HG03520 (cell line): ENCODE measurements at regions not wholly inside any gene's neighbourhood (a gene's known extent, or its start where the extent isn't known, plus 50 kb on each side); places are given as distances from the start of the nearest gene placed in this dataset.

ENCODE experiments used
- ATAC-seq: cut with Tn5 transposase; IDR thresholded peaks from one replicate; pipeline ENCODE4 v1.9.1; 2021; ENCODE audit warnings: mild to moderate bottlenecking, moderate library complexity; ENCODE audit not compliant: unreplicated experiment

DNA sequence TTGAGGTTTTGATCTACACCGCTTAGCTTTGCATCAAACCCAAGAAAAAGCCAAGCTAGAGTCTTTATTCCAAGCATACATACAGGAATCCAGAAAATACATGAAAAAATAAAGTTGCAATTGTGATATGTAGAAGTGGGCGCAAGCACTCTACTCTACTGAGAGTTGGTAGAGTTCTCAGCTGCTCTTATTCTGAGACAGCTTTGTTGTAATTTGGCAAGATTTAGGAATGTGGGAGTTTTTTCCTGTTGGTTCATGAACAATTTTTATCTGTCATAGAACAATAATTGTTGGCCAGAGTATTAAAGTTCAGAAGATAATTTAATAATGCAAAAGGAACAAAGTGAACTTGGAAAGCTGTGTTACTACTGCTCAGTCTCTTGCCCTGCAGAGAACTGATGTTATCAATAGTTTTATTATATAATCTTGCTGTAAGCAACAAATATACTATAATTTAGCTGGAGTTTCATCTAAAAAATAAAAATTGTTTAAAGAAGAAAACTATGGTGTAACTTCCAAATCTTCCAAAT is 302.0 kb upstream of the RND3 start:
- ATAC-seq = no peak

DNA sequence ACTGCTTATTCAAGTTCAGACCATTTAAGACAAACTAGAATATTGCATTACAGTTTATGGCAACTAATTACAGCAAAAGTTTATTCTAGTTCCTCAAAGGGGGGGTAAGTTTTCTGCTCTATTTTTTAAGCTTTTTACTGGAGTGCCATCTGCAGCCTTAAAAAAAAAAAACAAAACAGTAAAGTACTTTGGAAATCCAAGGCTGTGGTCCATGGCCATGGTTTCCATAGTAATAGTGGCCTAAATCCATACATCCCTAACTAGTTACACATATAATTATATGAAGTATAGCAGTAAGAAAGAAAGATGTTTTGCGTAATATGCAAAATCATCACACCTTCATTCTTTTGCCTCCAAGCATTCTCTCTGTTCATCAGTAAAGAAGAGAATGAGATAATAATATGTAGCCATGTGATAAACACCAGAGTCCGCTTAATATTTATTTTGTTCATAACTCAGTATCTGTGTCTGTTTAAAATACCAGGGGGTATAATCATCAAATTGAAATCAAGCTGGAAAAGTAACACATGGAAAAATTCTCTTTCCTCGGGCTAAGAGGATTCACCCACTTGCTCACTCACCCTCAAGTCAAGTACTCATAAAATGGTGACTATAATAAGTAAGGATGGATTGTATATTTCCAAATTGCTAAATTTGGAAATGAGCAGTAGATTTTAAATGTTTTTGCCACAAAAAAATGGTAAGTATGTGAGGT is 301.1 kb upstream of the RND3 start:
- no peak for ATAC-seq

DNA sequence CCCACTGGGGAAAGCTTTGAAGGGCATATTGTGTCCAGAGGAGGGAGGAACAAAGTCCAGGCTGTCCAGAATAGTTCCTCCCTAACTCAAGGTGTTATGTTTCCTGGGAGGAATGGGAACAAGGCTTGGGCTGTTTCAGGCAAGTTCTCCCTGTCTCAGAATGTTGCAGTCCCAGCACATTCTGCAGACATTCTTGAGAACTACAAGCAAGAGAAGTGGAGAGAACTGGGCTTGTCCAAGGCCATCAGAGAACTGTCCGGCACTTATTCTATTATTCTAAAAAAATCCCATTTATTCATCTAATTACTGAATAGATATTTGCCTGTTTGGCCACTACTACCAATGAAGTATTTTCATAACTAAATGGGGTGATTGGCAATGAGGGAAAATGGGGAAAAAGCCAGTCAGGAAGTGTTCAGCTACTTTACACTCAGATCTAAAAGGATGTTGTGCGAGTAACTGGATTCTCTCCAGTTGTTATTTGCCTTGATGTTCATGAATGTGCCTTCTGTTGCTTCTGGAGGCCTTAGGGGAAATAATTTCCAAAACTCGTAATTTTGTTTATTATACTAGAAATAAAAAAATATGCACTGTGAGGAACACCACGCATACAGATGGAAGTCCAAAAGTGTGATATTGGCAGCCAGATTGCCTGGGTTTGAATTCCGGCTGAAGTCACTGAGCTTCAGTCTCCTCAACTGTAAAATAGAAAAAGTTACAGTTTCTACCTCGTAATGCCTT is 300.1 kb upstream of the RND3 start:
- no peak for ATAC-seq

- no peak for ATAC-seq
Measured at GRCh38 chr2:150784389-150784788, 296.9 kb upstream of the RND3 start.

DNA sequence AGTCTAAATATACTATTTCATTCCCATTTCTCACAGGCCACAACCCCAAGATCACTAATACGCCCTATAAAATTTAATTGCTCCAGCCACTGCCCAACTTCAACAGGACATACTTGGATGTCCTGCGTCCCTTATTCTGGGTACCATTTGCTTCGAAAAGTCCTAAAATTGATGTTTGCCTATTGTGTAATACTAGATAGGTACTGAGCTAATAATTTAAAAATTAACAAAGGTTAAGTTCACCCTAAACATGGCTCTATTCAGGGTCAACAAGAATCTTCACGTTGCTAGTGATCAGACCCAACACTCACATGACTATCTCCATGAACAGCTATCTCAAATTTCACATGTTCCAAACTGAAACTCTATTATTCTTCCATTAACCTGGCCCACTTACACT is 296.4 kb upstream of the RND3 start:
- no peak for ATAC-seq

GRCh38 chr2:150783015-150783414 is 295.5 kb upstream of the RND3 start:
- no peak for ATAC-seq

GRCh38 chr2:150782613-150783012 is 295.1 kb upstream of the RND3 start:
- no peak for ATAC-seq

- no peak for ATAC-seq
Measured at GRCh38 chr2:150781142-150781541, 293.7 kb upstream of the RND3 start.

DNA sequence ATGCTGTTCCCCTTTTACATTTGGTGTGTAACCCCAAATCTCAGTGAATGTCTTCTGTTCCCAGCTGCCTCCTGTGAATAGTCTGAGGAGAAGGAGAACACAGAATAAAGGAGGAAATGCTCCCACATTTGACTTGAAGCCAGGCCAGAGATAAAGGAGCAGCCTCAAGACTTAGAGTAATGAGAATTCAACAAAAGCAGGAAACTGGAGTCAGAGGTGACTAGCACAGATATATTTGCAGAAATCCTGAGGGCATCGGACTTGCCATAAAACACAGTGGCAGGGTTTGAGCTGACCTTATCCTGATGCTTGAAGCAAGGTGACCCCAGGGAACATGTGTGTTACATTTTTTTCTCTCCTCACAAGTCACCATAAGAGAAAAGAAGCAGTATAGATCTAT is 291.4 kb upstream of the RND3 start:
- ATAC-seq = no peak

DNA sequence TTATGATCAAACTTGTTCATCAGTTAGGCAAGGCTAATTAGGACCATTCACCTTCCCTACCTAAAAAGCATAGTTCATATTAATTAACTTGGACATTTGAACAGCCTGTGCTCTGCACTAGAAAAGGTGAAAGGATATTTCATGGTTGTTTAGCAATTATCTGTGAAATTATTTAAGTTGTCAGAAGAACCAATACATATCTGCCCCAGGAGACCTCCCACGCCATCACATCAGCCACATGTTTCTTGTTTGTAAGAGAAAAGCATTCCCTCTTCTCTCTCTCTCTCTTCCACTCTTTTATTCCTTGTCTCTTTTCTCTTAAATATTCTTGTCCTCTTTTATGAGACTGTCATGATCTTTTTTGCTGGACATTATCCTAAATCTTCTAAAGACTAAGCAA is 282.0 kb upstream of the RND3 start:
- no peak for ATAC-seq

GRCh38 chr2:150767991-150768746 is 280.7 kb upstream of the RND3 start:
- ATAC-seq = no peak

GRCh38 chr2:150762571-150762970 is 275.1 kb upstream of the RND3 start:
- ATAC-seq = no peak

DNA sequence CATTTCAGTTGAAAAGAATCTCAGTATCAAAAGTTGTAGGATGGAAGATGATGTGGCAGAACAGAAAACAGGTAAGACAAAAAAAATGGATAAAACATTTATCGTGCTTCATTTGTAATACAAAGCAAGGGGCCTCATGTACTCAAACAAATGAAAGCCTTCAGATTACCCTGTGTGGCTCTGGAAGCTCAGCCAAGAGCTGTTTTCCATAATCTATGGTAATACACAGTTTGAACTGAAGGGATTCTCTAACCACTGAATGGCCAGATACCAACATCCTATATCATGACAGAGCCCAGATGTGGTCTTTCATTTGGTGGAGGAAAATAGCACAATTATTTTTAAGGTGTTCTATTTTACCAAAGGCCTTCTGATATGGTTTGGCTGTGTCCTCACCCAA is 272.1 kb upstream of the RND3 start:
- no peak for ATAC-seq

- no peak for ATAC-seq
Measured at GRCh38 chr2:150759106-150759505, 271.6 kb upstream of the RND3 start.

GRCh38 chr2:150752229-150752628 is 264.8 kb upstream of the RND3 start:
- ATAC-seq = no peak

DNA sequence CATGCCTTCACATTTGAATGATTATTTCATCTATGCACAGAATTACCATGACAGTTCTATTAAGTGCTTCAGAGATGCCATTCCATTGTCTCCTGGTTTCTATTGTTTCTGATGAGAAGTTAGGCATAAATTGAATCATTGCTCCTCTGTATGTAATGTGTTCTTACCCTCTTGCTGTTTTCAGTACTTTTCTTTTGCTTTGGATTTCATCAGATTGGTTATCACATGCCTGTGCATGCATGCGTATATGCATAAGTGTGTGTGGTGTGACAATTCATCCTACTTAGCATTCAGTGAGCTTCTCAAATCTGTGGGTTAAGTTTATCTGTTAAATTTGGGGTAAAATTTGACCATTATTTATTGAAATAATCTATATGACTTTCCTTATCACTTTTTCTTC is 263.3 kb upstream of the RND3 start:
- no peak for ATAC-seq

GRCh38 chr2:150742094-150742493 is 254.6 kb upstream of the RND3 start:
- ATAC-seq = no peak

- ATAC-seq = no peak
Measured at GRCh38 chr2:150735894-150736498, 248.5 kb upstream of the RND3 start.

- no peak for ATAC-seq
Measured at GRCh38 chr2:150733051-150733618, 245.7 kb upstream of the RND3 start.

DNA sequence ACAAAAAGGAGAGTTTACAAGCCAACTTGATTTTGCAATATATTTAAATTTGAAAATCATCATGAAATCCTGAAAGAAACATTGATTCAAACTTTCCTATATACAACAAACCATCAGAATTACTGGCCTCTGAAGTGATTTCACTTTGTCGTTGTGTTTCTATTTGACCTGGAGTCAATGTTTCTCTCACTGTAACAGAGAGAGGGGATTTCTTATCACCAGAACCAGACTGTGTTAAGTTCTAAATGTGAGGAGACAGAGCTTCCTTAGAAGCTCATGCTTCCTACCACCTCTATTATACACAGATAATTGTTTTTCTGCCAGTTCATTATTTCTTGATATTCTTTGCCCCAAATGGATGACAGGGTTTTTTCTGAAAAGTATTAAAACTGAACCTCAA is 245.0 kb upstream of the RND3 start:
- no peak for ATAC-seq

DNA sequence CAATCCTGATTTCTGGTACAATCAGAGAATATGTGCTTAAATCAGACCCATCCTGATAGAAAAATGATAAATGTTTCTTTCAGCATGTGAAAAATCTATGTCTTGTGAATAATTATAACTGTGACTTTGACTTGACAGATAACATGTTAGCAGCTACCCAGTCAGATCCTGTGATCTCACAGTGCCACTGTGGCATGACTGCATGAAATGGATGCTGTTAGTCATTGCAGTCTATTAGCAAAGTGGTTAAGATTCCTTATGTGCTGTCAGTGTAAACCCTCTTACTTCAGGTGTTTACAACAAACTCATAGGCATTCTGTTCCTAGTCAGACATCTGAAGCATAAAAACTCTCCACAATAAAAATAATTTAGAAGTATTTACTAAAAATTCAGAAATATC is 244.6 kb upstream of the RND3 start:
- peak; percentile 42 for ATAC-seq
